Liver (tissue), 3 donors: ENCODE measurements at regions not wholly inside any gene's neighbourhood (a gene's known extent, or its start where the extent isn't known, plus 50 kb on each side); places are given as distances from the start of the nearest gene placed in this dataset.

ENCODE experiments used
- CTCF ChIP-seq: fragments of 150-350 bp; IDR thresholded peaks from 2 replicates; pipeline ENCODE4 v1.5.1; 2017; ENCODE audit warnings: improper control_type of control experiment, low read depth, low read length; ENCODE audit not compliant: missing input control
- FOXA2 ChIP-seq: IDR thresholded peaks from 2 replicates; pipeline ENCODE4 v1.6.1; 2016; ENCODE audit warnings: antibody characterized with exemption
- GABPA ChIP-seq, 2 donors: IDR thresholded peaks in 1 of 2; conservative IDR thresholded peaks in 1 of 2; 2 replicates each; pipeline ENCODE4 v1.6.1; 2016; ENCODE audit warnings: antibody characterized with exemption in 2 of 2, mild to moderate bottlenecking in 1 of 2, moderate library complexity in 1 of 2
- HNF4A ChIP-seq, 2 donors: conservative IDR thresholded peaks; 2 replicates each; pipeline ENCODE4 v1.6.1; 2016; ENCODE audit warnings: antibody characterized with exemption in 2 of 2, mild to moderate bottlenecking in 2 of 2
- RAD21 ChIP-seq, 2 donors: IDR thresholded peaks; 2 replicates each; pipeline ENCODE4 v1.6.1; 2016; ENCODE audit warnings: antibody characterized with exemption in 2 of 2, mild to moderate bottlenecking in 2 of 2
- SP1 ChIP-seq: IDR thresholded peaks from 2 replicates; pipeline ENCODE4 v1.6.1; 2018; ENCODE audit warnings: antibody characterized with exemption, mild to moderate bottlenecking
- TAF1 ChIP-seq: conservative IDR thresholded peaks from 2 replicates; pipeline ENCODE4 v1.6.1; 2016; ENCODE audit warnings: antibody characterized with exemption, mild to moderate bottlenecking
- TF ChIP-seq, protein P1 (sequence below): IDR thresholded peaks from 2 replicates; pipeline ENCODE4 v1.6.1; 2016; ENCODE audit warnings: antibody characterized with exemption
- TF ChIP-seq, protein P2 (sequence below): IDR thresholded peaks from 2 replicates; pipeline ENCODE4 v1.6.1; 2016; ENCODE audit warnings: antibody characterized with exemption, mild to moderate bottlenecking
- TF ChIP-seq, protein P3 (sequence below): IDR thresholded peaks from 2 replicates; pipeline ENCODE4 v1.6.1; 2016; ENCODE audit warnings: antibody characterized with exemption
- donor health status: healthy.
- donor health status: healthy.

DNA sequence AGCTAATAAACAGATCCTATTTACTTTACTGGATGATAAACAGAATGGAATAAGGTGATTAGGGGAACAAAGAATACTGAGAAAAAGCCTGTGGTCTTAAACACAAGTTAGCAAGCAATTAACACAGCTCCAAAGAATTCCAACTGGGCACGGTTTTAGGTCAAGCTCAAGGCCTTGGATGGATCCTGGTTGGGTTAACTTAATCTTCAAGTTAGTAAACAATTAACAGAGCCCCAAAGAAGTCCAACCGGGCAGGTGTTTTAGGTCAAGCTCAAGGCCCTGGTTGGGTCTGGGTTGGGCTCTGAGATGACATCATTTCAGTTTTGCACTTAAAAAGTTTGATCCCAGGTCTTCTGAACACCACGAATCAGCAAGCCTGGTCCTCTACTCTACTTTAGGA, 1086.3 kb upstream of the TMPRSS15 start:
- no peak for TF ChIP-seq CTCF
- TF ChIP-seq, protein P1, sequence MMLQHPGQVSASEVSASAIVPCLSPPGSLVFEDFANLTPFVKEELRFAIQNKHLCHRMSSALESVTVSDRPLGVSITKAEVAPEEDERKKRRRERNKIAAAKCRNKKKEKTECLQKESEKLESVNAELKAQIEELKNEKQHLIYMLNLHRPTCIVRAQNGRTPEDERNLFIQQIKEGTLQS = no peak
- no peak for TF ChIP-seq FOXA2
- no peak for TF ChIP-seq TAF1
- TF ChIP-seq, protein P2, sequence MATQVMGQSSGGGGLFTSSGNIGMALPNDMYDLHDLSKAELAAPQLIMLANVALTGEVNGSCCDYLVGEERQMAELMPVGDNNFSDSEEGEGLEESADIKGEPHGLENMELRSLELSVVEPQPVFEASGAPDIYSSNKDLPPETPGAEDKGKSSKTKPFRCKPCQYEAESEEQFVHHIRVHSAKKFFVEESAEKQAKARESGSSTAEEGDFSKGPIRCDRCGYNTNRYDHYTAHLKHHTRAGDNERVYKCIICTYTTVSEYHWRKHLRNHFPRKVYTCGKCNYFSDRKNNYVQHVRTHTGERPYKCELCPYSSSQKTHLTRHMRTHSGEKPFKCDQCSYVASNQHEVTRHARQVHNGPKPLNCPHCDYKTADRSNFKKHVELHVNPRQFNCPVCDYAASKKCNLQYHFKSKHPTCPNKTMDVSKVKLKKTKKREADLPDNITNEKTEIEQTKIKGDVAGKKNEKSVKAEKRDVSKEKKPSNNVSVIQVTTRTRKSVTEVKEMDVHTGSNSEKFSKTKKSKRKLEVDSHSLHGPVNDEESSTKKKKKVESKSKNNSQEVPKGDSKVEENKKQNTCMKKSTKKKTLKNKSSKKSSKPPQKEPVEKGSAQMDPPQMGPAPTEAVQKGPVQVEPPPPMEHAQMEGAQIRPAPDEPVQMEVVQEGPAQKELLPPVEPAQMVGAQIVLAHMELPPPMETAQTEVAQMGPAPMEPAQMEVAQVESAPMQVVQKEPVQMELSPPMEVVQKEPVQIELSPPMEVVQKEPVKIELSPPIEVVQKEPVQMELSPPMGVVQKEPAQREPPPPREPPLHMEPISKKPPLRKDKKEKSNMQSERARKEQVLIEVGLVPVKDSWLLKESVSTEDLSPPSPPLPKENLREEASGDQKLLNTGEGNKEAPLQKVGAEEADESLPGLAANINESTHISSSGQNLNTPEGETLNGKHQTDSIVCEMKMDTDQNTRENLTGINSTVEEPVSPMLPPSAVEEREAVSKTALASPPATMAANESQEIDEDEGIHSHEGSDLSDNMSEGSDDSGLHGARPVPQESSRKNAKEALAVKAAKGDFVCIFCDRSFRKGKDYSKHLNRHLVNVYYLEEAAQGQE = no peak
- TF ChIP-seq GABPA (IDR thresholded peaks at IDR 0.05 in 1 of 2, conservative IDR thresholded peaks at IDR 0.05 in 1 of 2) = no peak
- TF ChIP-seq RAD21 (IDR thresholded peaks at IDR 0.05) = no peak
- TF ChIP-seq, protein P3, sequence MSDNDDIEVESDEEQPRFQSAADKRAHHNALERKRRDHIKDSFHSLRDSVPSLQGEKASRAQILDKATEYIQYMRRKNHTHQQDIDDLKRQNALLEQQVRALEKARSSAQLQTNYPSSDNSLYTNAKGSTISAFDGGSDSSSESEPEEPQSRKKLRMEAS = no peak
- TF ChIP-seq SP1 = no peak
- TF ChIP-seq HNF4A (conservative IDR thresholded peaks at IDR 0.05) = no peak
